T-cell (primary cell): ENCODE measurements at regions not wholly inside any gene's neighbourhood (a gene's known extent, or its start where the extent isn't known, plus 50 kb on each side); places are given as distances from the start of the nearest gene placed in this dataset.

ENCODE experiments used
- ATAC-seq, 4 experiments: fragments of 200-7000 bp in 3 of 4; fragments of 150-1000 bp in 1 of 4; cut with Tn5 transposase; replicated peaks in 1 of 4; 1 replicate in 3 of 4; 2 replicates in 1 of 4; pipeline ENCODE4 v1.10.0; 2021; ENCODE audit warnings: moderate library complexity in 3 of 4, mild to moderate bottlenecking in 2 of 4, moderate number of reproducible peaks in 1 of 4
- CTCF ChIA-PET, 2 donors: fragments of 300-600 bp; sonication (Branson Sonifier 250); formaldehyde crosslinking; loops; one replicate each; lab custom pipeline; 2022; ENCODE audit warnings: antibody characterized with exemption in 2 of 2; lab: Charles Lee
- POLR2A ChIA-PET, 2 donors: fragments of 300-600 bp; sonication (Branson Sonifier 250); formaldehyde crosslinking; loops; one replicate each; lab custom pipeline; 2022; ENCODE audit warnings: antibody characterized with exemption in 2 of 2; lab: Charles Lee
- DNase-seq, 35 experiments: peaks; one replicate each; pipeline versions ENCODE4 v3.0.0 to v3.0.0-alpha.2; 2013 to 2023
- H3K27ac ChIP-seq: one replicate; pipeline ENCODE4 v1.5.1; 2013; ENCODE audit warnings: low read length
- H3K27me3 ChIP-seq, 2 experiments: replicated peaks in 1 of 2; 1 replicate in 1 of 2; 2 replicates in 1 of 2; pipeline versions ENCODE4 v1.6.1 to v1.7.0; 2013; ENCODE audit warnings: low read length in 1 of 2, mixed read lengths in 1 of 2; ENCODE audit not compliant: control insufficient read depth in 2 of 2, insufficient read depth in 2 of 2; ENCODE audit errors: extremely low read depth in 1 of 2
- H3K36me3 ChIP-seq, 2 donors: 1 replicate in 1 of 2; 2 replicates in 1 of 2; pipeline versions ENCODE4 v1.6.1 to v1.7.0; 2013; ENCODE audit warnings: low read length in 1 of 2; ENCODE audit not compliant: control insufficient read depth in 2 of 2, insufficient read depth in 1 of 2; ENCODE audit errors: extremely low read depth in 1 of 2
- H3K4me1 ChIP-seq, 2 experiments: 1 replicate in 1 of 2; 2 replicates in 1 of 2; pipeline versions ENCODE4 v1.6.1 to v1.7.0; 2013; ENCODE audit warnings: low read length in 2 of 2, mixed read lengths in 1 of 2; ENCODE audit not compliant: insufficient read depth in 2 of 2, control insufficient read depth in 1 of 2; ENCODE audit errors: extremely low read depth in 1 of 2
- H3K4me3 ChIP-seq, 2 donors: 1 replicate in 1 of 2; 2 replicates in 1 of 2; pipeline versions ENCODE4 v1.5.1 to v1.7.0; 2013; ENCODE audit warnings: mild to moderate bottlenecking in 2 of 2, low read length in 1 of 2, moderate library complexity in 1 of 2; ENCODE audit not compliant: control insufficient read depth in 1 of 2; ENCODE audit errors: extremely low read depth in 1 of 2
- H3K9me3 ChIP-seq: 2 replicates; pipeline ENCODE4 v1.7.0; 2013
- H3K27ac Mint-ChIP-seq, 2 donors: one replicate each; pipeline ENCODE4 v1.8.0; 2020 to 2021; ENCODE audit warnings: mild to moderate bottlenecking in 2 of 2, mixed read lengths in 2 of 2
- H3K27me3 Mint-ChIP-seq, 2 donors: one replicate each; pipeline ENCODE4 v1.8.0; 2021 to 2022; ENCODE audit warnings: mixed read lengths in 2 of 2
- H3K36me3 Mint-ChIP-seq: one replicate; pipeline ENCODE4 v1.8.0; 2021; ENCODE audit warnings: mixed read lengths
- H3K4me1 Mint-ChIP-seq, 3 donors: one replicate each; pipeline ENCODE4 v1.8.0; 2020 to 2022; ENCODE audit warnings: mixed read lengths in 3 of 3, mild to moderate bottlenecking in 1 of 3
- H3K4me3 Mint-ChIP-seq, 3 donors: one replicate each; pipeline ENCODE4 v1.8.0; 2020 to 2022; ENCODE audit warnings: mild to moderate bottlenecking in 3 of 3, mixed read lengths in 3 of 3, moderate library complexity in 3 of 3
- H3K9me3 Mint-ChIP-seq, 3 donors: one replicate each; pipeline ENCODE4 v1.8.0; 2020 to 2022; ENCODE audit warnings: mixed read lengths in 3 of 3
- WGBS: methylation state at CpG from one replicate; pipeline ENCODE4 v1.1.5; 2013; ENCODE audit warnings: missing lambda C conversion rate; ENCODE audit not compliant: insufficient coverage; 5-methylcytosine and 5-hydroxymethylcytosine counted together

- Histone ChIP-seq H3K27ac (no peak overlapping the region), H3K4me1 (no peaks in the 10 kb centered on the region), H3K36me3 (no peaks in the 10 kb centered on the region), H3K9me3 (no peaks in the 10 kb centered on the region), H3K4me3 (no peak overlapping the region), H3K27me3 (no peaks in the 10 kb centered on the region)
- no CpG with 5 or more reads among the region's 3 CpGs for WGBS
- no peaks in the 10 kb centered on the region for H3K4me1 Mint-ChIP-seq
- no peaks in the 10 kb centered on the region for H3K9me3 Mint-ChIP-seq
- H3K4me3 Mint-ChIP-seq, result no peak overlapping the region
- no peak for ATAC-seq
- H3K27ac Mint-ChIP-seq, result no peak overlapping the region
- no peaks in the 10 kb centered on the region for H3K36me3 Mint-ChIP-seq
- H3K27me3 Mint-ChIP-seq, result no peaks in the 10 kb centered on the region
- ChIA-PET CTCF (interaction anchor here in 1 of 2 donors (0.6 kb wide), 1 partner anchor 12 kb away, joined by 3 read pairs; no protein-coding TSS in a partner anchor), POLR2A (no interaction called here)
- DNase-seq, result no peak
These were observed 161.0 kb upstream of the DSEL start for GRCh38 chr18:67677489-67677888.

- H3K4me1 ChIP-seq, result no peaks in the 10 kb centered on the region
- ChIA-PET CTCF (no interaction called here), POLR2A (no interaction called here)
- no peak overlapping the region for H3K4me3 Mint-ChIP-seq
- DNase-seq (no peak), ATAC-seq (no peak)
- H3K27ac ChIP-seq, result no peak overlapping the region
- WGBS, result 80% methylated on average over 1 of the region's 5 CpGs
- H3K27me3 Mint-ChIP-seq, result no peaks in the 10 kb centered on the region
- no peaks in the 10 kb centered on the region for H3K36me3 Mint-ChIP-seq
- no peaks in the 10 kb centered on the region for H3K27me3 ChIP-seq
- H3K9me3 Mint-ChIP-seq, result no peaks in the 10 kb centered on the region
- no peak overlapping the region for H3K4me3 ChIP-seq
- no peaks in the 10 kb centered on the region for H3K9me3 ChIP-seq
- no peak overlapping the region for H3K27ac Mint-ChIP-seq
- H3K36me3 ChIP-seq, result no peaks in the 10 kb centered on the region
- no peaks in the 10 kb centered on the region for H3K4me1 Mint-ChIP-seq
These were observed 156.2 kb upstream of the DSEL start for GRCh38 chr18:67672716-67673115.

- H3K27ac ChIP-seq, result no peak overlapping the region
- H3K9me3 Mint-ChIP-seq, result no peaks in the 10 kb centered on the region
- H3K4me3 ChIP-seq, result no peak overlapping the region
- ATAC-seq (no peak), DNase-seq (no peak)
- H3K27ac Mint-ChIP-seq, result no peak overlapping the region
- no peaks in the 10 kb centered on the region for H3K27me3 Mint-ChIP-seq
- H3K4me3 Mint-ChIP-seq, result no peak overlapping the region
- no peaks in the 10 kb centered on the region for H3K4me1 ChIP-seq
- ChIA-PET CTCF (no interaction called here), POLR2A (no interaction called here)
- WGBS, result 40% methylated on average over 1 of the region's 2 CpGs
- H3K36me3 ChIP-seq, result no peaks in the 10 kb centered on the region
- no peaks in the 10 kb centered on the region for H3K36me3 Mint-ChIP-seq
- no peaks in the 10 kb centered on the region for H3K27me3 ChIP-seq
- no peaks in the 10 kb centered on the region for H3K9me3 ChIP-seq
- H3K4me1 Mint-ChIP-seq, result no peaks in the 10 kb centered on the region
These were observed 155.6 kb upstream of the DSEL start for GRCh38 chr18:67672155-67672554.

- ATAC-seq (no peak), DNase-seq (no peak)
- Histone ChIP-seq H3K9me3 (no peaks in the 10 kb centered on the region), H3K27ac (no peak overlapping the region), H3K27me3 (no peaks in the 10 kb centered on the region), H3K4me1 (no peaks in the 10 kb centered on the region), H3K4me3 (no peak overlapping the region), H3K36me3 (no peaks in the 10 kb centered on the region)
- no peaks in the 10 kb centered on the region for H3K9me3 Mint-ChIP-seq
- WGBS, result no CpG with 5 or more reads among the region's 2 CpGs
- ChIA-PET CTCF (interaction anchor here in 1 of 2 donors (0.5 kb wide), 1 partner anchor 53 kb away, joined by 3 read pairs; no protein-coding TSS in a partner anchor), POLR2A (no interaction called here)
- no peaks in the 10 kb centered on the region for H3K36me3 Mint-ChIP-seq
- H3K27me3 Mint-ChIP-seq, result no peaks in the 10 kb centered on the region
- no peak overlapping the region for H3K27ac Mint-ChIP-seq
- H3K4me3 Mint-ChIP-seq, result no peak overlapping the region
- H3K4me1 Mint-ChIP-seq, result no peaks in the 10 kb centered on the region
These were observed 153.6 kb upstream of the DSEL start for GRCh38 chr18:67670024-67670543.

GRCh38 chr18:67665266-67665665, 148.7 kb upstream of the DSEL start:
- Histone ChIP-seq H3K27me3 (no peaks in the 10 kb centered on the region), H3K9me3 (no peaks in the 10 kb centered on the region), H3K4me3 (no peak overlapping the region), H3K4me1 (no peaks in the 10 kb centered on the region), H3K27ac (no peak overlapping the region), H3K36me3 (no peaks in the 10 kb centered on the region)
- POLR2A ChIA-PET, result no interaction called here
- CTCF ChIA-PET, result interaction anchor here in 1 of 2 donors (0.6 kb wide), 1 partner anchor 12 kb away, joined by 3 read pairs; no protein-coding TSS in a partner anchor
- no peak overlapping the region for H3K27ac Mint-ChIP-seq
- DNase-seq (no peak), ATAC-seq (no peak)
- H3K4me1 Mint-ChIP-seq, result no peaks in the 10 kb centered on the region
- WGBS, result 20% methylated on average over 1 of the region's 4 CpGs
- no peaks in the 10 kb centered on the region for H3K9me3 Mint-ChIP-seq
- no peak overlapping the region for H3K4me3 Mint-ChIP-seq
- H3K36me3 Mint-ChIP-seq, result no peaks in the 10 kb centered on the region
- H3K27me3 Mint-ChIP-seq, result no peaks in the 10 kb centered on the region

- Mint-ChIP-seq H3K4me1 (no peaks in the 10 kb centered on the region), H3K36me3 (no peaks in the 10 kb centered on the region), H3K4me3 (no peak overlapping the region), H3K9me3 (no peaks in the 10 kb centered on the region), H3K27ac (no peak overlapping the region), H3K27me3 (peaks cover 0 to 4% of the 10 kb centered on the region in 2 donors)
- no peaks in the 10 kb centered on the region for H3K4me1 ChIP-seq
- ATAC-seq, result no peak
- H3K4me3 ChIP-seq, result no peak overlapping the region
- ChIA-PET CTCF (no interaction called here), POLR2A (no interaction called here)
- H3K27ac ChIP-seq, result no peak overlapping the region
- H3K9me3 ChIP-seq, result no peaks in the 10 kb centered on the region
- no peak for DNase-seq
- H3K36me3 ChIP-seq, result no peaks in the 10 kb centered on the region
- no peaks in the 10 kb centered on the region for H3K27me3 ChIP-seq
These were observed 146.5 kb upstream of the DSEL start for GRCh38 chr18:67662996-67663395.

- Histone ChIP-seq H3K27me3 (no peaks in the 10 kb centered on the region), H3K9me3 (no peaks in the 10 kb centered on the region), H3K4me1 (no peaks in the 10 kb centered on the region), H3K27ac (no peak overlapping the region), H3K4me3 (no peak overlapping the region), H3K36me3 (no peaks in the 10 kb centered on the region)
- ATAC-seq, result no peak
- ChIA-PET POLR2A (interaction anchor here in 1 of 2 donors (0.6 kb wide), 1 partner anchor 126 kb away, joined by 3 read pairs; no protein-coding TSS in a partner anchor), CTCF (no interaction called here)
- peaks cover 0 to 4% of the 10 kb centered on the region in 2 donors for H3K27me3 Mint-ChIP-seq
- no peak overlapping the region for H3K27ac Mint-ChIP-seq
- no peaks in the 10 kb centered on the region for H3K36me3 Mint-ChIP-seq
- no peak for DNase-seq
- H3K4me1 Mint-ChIP-seq, result no peaks in the 10 kb centered on the region
- no peak overlapping the region for H3K4me3 Mint-ChIP-seq
- WGBS, result no CpG with 5 or more reads among the region's 2 CpGs
- H3K9me3 Mint-ChIP-seq, result no peaks in the 10 kb centered on the region
These were observed 145.0 kb upstream of the DSEL start for GRCh38 chr18:67661555-67661954.
